Omental fat pad (tissue), 3 donors: ENCODE measurements at regions not wholly inside any gene's neighbourhood (a gene's known extent, or its start where the extent isn't known, plus 50 kb on each side); places are given as distances from the start of the nearest gene placed in this dataset. TPM values are rescaled to one million over a fixed set of nuclear protein-coding genes. Genes with fewer than 3 reads are reported as not detected.

Experiments used
- ATAC-seq: fragments of 150-250 bp; one replicate; pipeline ENCODE4 v1.9.1; 2016; ENCODE audit warnings: mild to moderate bottlenecking, moderate library complexity; ENCODE audit not compliant: low FRiP score
- DNase-seq: peaks from one replicate; pipeline ENCODE4 v3.0.0-alpha.2; 2019; ENCODE audit warnings: low spot score
- CTCF ChIP-seq, 3 donors: fragments of 450-650 bp; IDR thresholded peaks; one replicate each; pipeline ENCODE4 v1.5.1; 2016 to 2017; ENCODE audit warnings: antibody characterized with exemption in 3 of 3, mild to moderate bottlenecking in 3 of 3, moderate library complexity in 2 of 3
- small RNA-seq: library from RNA; depleted of rRNA; stranded (forward); fragments of <200 nt; gene quantifications from one replicate; pipeline ENCODE3, GENCODE V24; 2016

DNA sequence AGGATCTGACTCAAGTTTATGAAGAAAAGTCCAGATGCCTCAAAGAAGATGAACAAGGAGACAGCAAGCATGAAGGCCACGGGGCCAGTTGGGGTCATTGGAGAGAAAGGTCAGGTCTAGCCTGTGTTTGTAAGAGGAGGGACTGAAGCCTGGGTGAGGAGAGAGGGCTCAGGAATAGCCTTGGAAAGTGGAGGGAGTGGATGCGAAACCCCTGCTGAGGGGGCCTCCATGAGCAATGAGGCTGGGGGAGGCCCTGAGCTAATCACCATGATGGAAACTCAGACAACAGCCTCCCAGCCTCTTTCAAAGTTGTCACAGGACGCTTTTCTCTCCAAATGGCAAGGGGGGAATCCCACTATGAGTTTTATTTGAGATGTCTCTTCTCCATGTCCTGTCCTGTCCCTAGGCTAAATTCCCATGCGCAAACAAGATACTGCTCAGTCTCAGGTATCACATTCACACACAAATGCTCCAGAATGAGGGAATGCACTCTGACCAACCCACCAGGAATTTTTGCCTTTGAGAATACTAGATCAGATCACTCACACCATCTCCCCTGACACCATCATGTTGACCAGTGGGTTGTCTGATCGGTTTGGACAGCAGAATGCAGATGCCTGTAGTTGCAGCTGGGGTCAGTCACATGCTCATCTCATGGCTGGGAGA is 51.3 kb upstream of the TOP3B start:
- DNase-seq (no peak), ATAC-seq (no peak)
- no peak for TF ChIP-seq CTCF (IDR thresholded peaks at IDR 0.05)

DNA sequence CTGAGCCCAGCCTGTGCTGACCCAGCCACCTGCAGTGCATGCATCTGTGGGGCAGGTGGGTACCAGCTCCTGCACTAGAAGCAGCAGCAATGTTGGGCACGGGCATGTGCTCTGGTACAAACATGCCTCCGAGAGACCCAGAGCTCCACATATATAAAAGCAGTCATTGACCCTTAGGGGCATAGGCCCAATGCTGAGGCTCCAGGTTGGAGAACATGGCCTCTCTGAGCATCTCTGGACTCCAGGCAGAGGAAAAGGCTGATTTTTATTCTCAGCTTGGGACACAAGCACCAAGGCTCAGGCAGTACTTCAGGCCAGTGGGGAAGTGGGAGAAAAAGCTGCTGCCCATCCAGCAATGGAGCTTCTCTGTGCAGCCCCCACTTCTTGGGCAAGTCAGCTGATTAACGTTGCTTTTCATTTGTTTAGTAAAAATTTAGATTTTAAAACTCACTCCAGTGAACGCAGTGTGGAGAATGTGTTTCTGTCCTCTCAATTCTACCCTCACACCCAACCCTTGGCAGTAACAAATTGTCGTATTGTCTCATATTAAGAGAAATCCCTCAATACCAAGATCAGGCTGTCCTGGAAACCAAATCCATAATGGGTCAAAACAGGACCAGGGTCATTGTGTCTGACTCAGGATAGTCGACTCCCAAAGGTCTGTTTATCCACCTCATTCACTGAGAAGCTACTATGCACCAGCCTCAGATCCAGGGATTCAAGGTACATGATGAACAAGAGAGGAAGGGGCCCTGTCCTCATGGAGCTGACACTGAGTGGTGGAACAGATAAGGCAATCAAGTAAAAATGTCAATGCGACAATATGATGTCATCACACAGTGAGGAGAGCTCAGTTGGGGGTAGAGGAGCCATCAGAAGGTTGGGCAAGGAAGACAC is 50.6 kb upstream of the TOP3B start:
- ATAC-seq (no peak), DNase-seq (no peak)
- no peak for TF ChIP-seq CTCF (IDR thresholded peaks at IDR 0.05)

DNA sequence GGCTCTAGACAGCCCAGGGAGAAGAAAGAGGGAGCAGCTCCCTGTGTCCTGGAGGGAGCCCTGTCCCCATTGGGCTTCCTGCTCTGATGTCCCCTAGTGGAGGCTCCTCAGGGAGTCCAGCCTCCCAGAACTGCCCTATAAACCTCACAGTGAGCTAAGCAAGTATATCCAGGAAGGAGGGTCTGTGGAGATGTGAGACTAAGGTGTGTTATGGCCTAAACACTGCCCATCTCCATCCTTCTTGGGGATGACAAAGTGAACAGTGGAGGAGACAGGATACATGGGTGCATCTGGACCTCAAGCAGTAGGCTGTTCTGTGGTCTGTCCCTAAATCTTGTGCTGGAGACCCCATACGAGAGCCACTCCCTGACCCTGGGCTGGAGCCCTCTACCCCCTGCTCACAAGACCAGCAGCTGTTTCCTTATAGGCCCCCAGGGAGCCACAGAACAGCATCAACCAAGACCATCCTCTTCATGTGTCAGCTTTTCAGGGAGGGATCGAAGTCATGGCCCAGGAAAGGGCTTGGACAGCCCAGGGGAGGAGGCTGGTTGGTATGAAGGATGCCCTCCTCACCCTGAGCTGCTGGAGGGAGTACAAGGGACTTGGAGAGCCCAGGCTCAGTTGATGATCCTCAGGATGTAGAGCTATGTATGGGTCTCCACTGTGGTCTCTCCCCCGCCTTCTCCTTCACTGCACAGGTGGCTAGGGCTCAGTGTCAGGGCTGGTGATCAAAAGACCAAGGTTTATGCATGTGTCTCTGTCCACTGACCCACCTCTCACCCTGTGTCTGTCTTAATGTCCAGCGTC is 49.7 kb upstream of the TOP3B start:
- DNase-seq, result no peak

More for the DNA sequence above, 49.7 kb upstream of the TOP3B start:
- no peak for TF ChIP-seq CTCF (IDR thresholded peaks at IDR 0.05)
- no peak for ATAC-seq

Small RNAs in the stretch of these regions (small RNA-seq; reads per million reads assigned to genes)
- gene AC245452.3 (not detected), gene AC245517.3 (not detected), gene AC245517.5 (not detected), gene IGLVIV-59 (not detected)
